NCI-H2171 treated with DMSO at 0.1 percent for 48 hours (cell line): ENCODE measurements at regions not wholly inside any gene's neighbourhood (a gene's known extent, or its start where the extent isn't known, plus 50 kb on each side); places are given as distances from the start of the nearest gene placed in this dataset.
A peak's percentile ranks its signal among the peaks of the same experiment; 100 is the strongest.

Experiments used
- DNase-seq: peaks from one replicate; lab custom pipeline; 2025; lab: John Stamatoyannopoulos, UW

- no peak for DNase-seq
Observed at GRCh38 chr10:29851241-29851640, 208.1 kb downstream of the JCAD start.

DNA sequence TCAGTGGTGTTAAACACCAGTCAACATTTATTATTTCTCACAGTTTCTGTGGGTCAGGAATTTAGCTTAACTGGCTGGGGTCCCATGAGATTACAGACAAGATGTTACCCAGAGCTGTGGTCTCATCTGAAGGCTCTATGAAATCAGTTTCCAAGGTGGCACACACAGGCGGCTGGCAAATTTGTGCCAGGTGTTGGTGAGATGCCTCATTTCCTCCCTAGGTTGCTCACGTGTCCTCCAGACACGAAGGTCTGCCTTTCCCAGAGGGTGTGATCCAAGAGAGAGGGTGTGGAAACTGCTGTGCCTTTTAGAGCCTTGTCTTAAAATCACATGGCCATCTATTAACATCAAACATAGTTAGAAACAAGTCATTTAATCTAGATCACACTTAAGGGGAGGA, 209.0 kb downstream of the JCAD start:
- DNase-seq = peak; percentile 1

DNA sequence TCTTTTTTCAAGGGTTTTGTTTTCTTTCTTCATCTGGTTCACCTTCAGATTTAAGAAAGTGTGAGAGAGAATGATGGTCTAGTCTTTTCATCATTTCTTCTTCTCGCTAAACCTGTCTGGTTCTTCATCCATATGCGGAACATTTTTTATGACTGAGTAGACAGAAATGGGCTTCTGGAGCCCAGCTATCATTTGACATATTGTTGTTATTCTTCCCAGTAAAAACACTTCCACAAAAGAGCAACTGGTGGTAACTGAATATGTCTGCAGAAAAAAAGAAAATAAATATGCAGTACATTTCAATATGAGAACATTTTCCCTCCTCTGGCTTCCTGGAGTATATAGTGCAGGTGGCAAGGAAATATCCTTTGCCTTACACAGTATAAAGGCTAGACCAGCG, 209.5 kb downstream of the JCAD start:
- DNase-seq = no peak

- DNase-seq = no peak
Observed at GRCh38 chr10:29849126-29849833, 210.1 kb downstream of the JCAD start.

- DNase-seq = no peak
Observed at GRCh38 chr10:29846881-29847280, 212.1 kb upstream of the SVIL start.

DNA sequence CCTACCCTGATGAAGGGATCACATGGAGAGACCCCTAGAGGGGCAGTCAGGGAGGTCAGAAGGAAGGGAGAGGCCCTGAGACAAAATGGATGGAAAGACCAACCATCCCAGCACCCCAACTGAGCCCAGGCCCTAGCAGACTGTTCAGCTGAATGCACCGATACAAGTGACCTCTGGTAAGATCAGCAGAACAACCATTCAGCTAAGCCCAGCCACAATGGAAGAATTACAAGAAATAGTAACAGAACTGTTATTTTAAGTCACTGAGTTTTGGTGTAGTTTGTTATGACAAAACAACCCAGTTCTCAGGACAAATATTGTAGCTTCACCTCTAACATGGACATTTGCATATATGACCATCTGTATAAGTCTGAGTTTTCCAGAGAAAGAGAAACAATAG, 210.4 kb upstream of the SVIL start:
- no peak for DNase-seq

DNA sequence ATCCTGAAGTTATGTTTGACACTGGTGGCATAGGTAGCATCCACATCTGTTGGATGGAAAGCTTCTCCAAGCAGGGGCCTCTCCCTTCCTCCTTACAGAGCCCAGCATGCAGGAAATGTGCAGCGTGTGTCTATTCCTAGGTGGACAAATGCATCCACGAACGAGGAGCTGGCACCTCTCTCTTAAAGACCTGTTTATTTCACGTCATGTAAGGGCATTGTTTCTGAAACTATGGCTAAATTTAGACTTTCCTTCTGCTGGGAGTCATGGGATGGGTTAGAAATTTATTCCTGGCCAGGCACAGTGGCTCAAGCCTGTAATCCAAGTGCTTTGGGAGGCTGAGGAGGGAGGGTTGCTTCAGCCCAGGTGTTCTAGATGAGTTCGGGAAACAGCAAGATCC, 208.4 kb upstream of the SVIL start:
- DNase-seq = no peak

DNA sequence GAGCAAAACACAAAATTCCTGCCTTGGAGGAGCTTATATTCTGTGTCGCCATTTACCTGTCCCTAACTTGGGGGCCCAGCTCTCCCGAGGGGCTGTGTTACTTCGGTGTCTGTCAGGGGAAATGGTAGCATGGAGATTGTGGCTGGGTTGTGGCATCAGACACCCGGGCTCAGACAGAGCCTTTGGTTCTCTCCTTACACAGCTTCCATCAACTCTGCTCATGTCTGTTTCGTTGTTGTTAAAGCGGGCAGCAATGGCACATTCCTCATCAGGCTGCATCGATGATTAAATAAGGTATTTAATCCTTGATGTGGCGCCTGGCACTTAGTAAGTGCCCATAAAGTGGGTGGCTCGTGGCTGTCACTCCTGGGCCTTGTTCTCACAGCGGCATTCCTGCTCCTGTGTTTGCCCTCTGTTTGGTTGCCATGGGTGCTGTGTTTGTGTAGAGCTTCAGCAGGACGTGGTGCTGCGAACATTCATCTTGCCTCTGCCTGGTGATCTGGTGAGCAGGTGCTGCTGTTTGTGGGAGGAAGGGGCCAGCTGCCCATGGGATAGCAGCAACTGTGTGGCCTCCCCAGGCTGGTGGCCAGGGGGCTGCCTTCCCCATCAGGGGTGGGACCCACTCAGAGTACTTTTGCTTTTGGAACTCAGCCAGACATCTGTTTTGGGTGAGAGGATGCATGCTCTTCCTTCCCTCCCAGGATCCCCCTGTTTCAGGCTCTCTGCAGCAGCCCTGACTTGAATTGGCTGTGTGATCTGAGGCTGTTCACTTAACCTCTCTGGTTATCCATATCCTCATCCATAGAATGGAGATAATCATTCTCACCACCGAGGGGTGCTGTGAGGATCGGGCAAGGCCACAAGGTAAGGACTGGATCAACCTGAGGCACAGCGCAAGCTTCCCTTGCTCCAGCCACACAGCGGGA, 207.2 kb upstream of the SVIL start:
- DNase-seq = peak; percentile 59

- no peak for DNase-seq
Observed at GRCh38 chr10:29840516-29841276, 205.9 kb upstream of the SVIL start.

DNA sequence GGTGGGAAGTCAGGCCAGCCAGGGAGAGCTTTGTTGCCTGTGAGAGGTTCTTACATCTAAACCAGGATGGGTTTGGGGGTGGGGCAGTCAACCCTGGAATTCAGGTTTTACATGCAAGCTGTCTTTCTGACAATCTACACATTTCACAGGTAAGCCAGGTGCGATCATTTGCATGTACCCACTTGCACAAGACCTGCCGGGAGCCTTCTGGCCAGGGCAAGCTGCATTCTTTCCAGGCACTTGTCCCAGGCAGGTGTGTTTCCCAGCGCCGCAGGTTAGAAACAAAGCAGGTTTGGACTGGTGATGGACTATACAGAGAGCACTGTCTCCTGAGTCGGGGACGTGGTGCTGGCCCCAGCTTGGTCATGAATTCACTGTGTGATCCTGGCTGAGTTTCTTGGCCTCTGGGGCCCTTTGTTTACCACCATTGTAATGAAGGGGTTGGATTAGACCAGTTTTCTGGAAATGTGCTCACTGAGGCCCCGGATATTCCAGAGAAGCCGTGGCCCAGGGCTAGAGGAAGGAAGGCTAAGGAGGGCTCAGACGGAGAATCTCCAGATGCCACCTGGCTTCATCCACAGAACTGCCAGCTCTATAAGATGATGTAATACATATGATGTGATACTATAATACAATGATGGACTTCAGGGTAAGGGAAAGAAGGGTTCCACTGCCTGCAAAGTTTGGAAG, 205.2 kb upstream of the SVIL start:
- peak; percentile 1 for DNase-seq

- DNase-seq = no peak
Observed at GRCh38 chr10:29838539-29838938, 203.8 kb upstream of the SVIL start.

GRCh38 chr10:29837586-29837985, 202.8 kb upstream of the SVIL start:
- no peak for DNase-seq

DNA sequence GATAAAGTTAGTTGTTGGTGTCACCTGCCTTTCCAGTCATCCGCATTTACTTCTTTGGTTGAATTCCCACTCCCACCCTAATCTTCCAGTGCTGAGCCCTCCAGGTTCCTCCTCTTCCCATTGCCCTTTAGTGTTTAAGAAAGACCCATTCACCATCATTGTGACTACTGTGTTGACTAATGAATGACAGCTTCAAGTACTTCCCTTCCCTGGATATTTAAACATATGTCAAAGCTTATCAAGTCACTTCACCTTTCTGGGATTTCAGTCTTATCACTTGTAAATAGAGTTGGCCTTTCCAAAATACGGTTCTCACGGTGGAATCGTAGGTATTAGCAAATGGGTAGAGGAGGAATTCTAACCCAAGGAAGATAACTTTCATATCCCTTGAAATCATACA, 201.6 kb upstream of the SVIL start:
- no peak for DNase-seq

GRCh38 chr10:29835055-29835454, 200.3 kb upstream of the SVIL start:
- no peak for DNase-seq

- no peak for DNase-seq
Observed at GRCh38 chr10:29830531-29831512, 196.1 kb upstream of the SVIL start.

DNA sequence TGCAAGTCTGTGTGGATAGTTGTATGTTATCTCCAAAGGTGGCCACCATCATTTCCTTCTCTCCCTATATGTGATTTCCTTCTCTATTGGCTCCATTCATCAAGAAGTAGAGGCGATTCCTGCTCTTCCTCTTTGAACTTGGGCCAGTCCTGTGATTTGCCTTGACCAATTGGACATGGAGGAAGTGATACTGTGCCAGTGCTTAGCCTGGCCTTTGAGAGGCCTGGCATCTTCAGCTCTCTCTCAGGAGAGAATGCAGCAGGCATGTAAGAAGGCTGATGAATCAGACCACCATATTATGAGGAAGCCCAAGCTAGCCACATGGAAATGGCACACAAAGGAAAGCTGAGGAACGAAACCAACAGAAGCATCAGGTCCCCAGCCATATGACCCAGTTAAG, 195.0 kb upstream of the SVIL start:
- DNase-seq = no peak

GRCh38 chr10:29828956-29829355, 194.2 kb upstream of the SVIL start:
- DNase-seq = no peak

GRCh38 chr10:29828440-29828894, 193.7 kb upstream of the SVIL start:
- no peak for DNase-seq

- no peak for DNase-seq
Observed at GRCh38 chr10:29827512-29827911, 192.7 kb upstream of the SVIL start.

DNA sequence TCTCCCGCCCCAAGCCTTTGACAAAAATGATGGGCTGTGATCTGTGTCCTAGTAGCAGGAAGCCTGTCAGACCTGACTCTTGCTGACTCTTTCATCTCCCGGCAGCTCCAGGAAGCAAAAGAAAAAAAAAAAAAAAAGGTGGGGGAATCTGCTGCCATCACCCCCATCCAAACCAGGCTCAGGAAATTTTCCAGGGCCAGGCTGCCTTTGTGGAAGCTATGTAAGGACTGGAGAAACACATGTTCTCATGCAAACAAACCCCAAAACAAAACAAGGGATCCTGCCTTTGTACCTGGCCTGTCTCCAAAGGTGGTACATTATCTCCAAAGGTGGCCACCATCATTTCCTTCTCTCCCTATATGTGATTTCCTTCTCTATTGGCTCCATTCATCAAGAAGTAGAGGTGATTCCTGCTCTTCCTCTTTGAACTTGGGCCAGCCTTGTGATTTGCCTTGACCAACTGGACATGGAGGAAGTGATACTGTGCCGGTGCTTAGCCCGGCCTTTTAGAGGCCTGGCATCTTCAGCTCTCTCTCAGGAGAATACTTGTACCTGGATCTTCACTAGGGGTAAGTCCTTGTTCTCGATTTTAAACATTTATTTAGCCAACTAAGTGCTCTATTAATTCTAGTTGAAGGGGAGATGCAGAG, 192.2 kb upstream of the SVIL start:
- DNase-seq = no peak
